ENCODE measurements at regions not wholly inside any gene's neighbourhood (a gene's known extent, or its start where the extent isn't known, plus 50 kb on each side); places are given as distances from the start of the nearest gene placed in this dataset.

GRCh38 chr2:149729586-149729985 lies 142.0 kb upstream of the MMADHC start:
- no peak for TF ChIP-seq CTCF (IDR thresholded peaks at IDR 0.05; ENCODE audit: insufficient read depth, low read length, severe bottlenecking)
- Histone ChIP-seq H3K27me3 (ENCODE audit: control insufficient read depth, insufficient read depth, low read length) (no peaks in the 10 kb centered on the region), H3K4me3 (ENCODE audit: low read depth, low read length) (no peak overlapping the region), H3K36me3 (ENCODE audit: control insufficient read depth, insufficient read depth, low read length) (no peaks in the 10 kb centered on the region)
- FAIRE-seq (no peak), DNase-seq (ENCODE audit: low read depth) (no peak)

GRCh38 chr2:149727927-149728326 lies 140.4 kb upstream of the MMADHC start:
- H3K36me3 ChIP-seq (ENCODE audit: control insufficient read depth, insufficient read depth, low read length): no peaks in the 10 kb centered on the region
- TF ChIP-seq CTCF (IDR thresholded peaks at IDR 0.05; ENCODE audit: insufficient read depth, low read length, severe bottlenecking): no peak
- H3K4me3 ChIP-seq (ENCODE audit: low read depth, low read length): no peak overlapping the region
- DNase-seq (ENCODE audit: low read depth): no peak
- no peak for FAIRE-seq
- H3K27me3 ChIP-seq (ENCODE audit: control insufficient read depth, insufficient read depth, low read length): no peaks in the 10 kb centered on the region

- Histone ChIP-seq H3K4me3 (ENCODE audit: low read depth, low read length) (no peak overlapping the region), H3K27me3 (ENCODE audit: control insufficient read depth, insufficient read depth, low read length) (no peaks in the 10 kb centered on the region), H3K36me3 (ENCODE audit: control insufficient read depth, insufficient read depth, low read length) (no peaks in the 10 kb centered on the region)
- no peak for TF ChIP-seq CTCF (IDR thresholded peaks at IDR 0.05; ENCODE audit: insufficient read depth, low read length, severe bottlenecking)
- FAIRE-seq (no peak), DNase-seq (ENCODE audit: low read depth) (no peak)
Observed at GRCh38 chr2:149725234-149725633, 137.7 kb upstream of the MMADHC start.

GRCh38 chr2:149724091-149724490 lies 136.5 kb upstream of the MMADHC start:
- no peak overlapping the region for H3K4me3 ChIP-seq (ENCODE audit: low read depth, low read length)
- H3K36me3 ChIP-seq (ENCODE audit: control insufficient read depth, insufficient read depth, low read length): no peaks in the 10 kb centered on the region
- DNase-seq (ENCODE audit: low read depth) (no peak), FAIRE-seq (no peak)
- no peak for TF ChIP-seq CTCF (IDR thresholded peaks at IDR 0.05; ENCODE audit: insufficient read depth, low read length, severe bottlenecking)
- H3K27me3 ChIP-seq (ENCODE audit: control insufficient read depth, insufficient read depth, low read length): no peaks in the 10 kb centered on the region

- DNase-seq (ENCODE audit: low read depth) (no peak), FAIRE-seq (no peak)
- Histone ChIP-seq H3K36me3 (ENCODE audit: control insufficient read depth, insufficient read depth, low read length) (no peaks in the 10 kb centered on the region), H3K27me3 (ENCODE audit: control insufficient read depth, insufficient read depth, low read length) (no peaks in the 10 kb centered on the region), H3K4me3 (ENCODE audit: low read depth, low read length) (no peak overlapping the region)
- no peak for TF ChIP-seq CTCF (IDR thresholded peaks at IDR 0.05; ENCODE audit: insufficient read depth, low read length, severe bottlenecking)
Observed at GRCh38 chr2:149720615-149721014, 133.0 kb upstream of the MMADHC start.

GRCh38 chr2:149719695-149720094 lies 132.1 kb upstream of the MMADHC start:
- Histone ChIP-seq H3K4me3 (ENCODE audit: low read depth, low read length) (no peak overlapping the region), H3K36me3 (ENCODE audit: control insufficient read depth, insufficient read depth, low read length) (no peaks in the 10 kb centered on the region), H3K27me3 (ENCODE audit: control insufficient read depth, insufficient read depth, low read length) (no peaks in the 10 kb centered on the region)
- FAIRE-seq: peak; percentile 23
- no peak for DNase-seq (ENCODE audit: low read depth)
- TF ChIP-seq CTCF (IDR thresholded peaks at IDR 0.05; ENCODE audit: insufficient read depth, low read length, severe bottlenecking): no peak

All from bronchial epithelial cell (primary cell).